ENCODE measurements at regions not wholly inside any gene's neighbourhood (a gene's known extent, or its start where the extent isn't known, plus 50 kb on each side); places are given as distances from the start of the nearest gene placed in this dataset.

- no peak overlapping the region for H3K27ac Mint-ChIP-seq
- no peak for DNase-seq (ENCODE audit: low spot score in 2 of 2, unreplicated experiment in 2 of 2)
- H3K36me3 Mint-ChIP-seq: no peaks in the 10 kb centered on the region
- H3K9me3 Mint-ChIP-seq: peaks cover 16% of the 10 kb centered on the region
- H3K4me3 Mint-ChIP-seq: no peak overlapping the region
- no peak for TF ChIP-seq CTCF (IDR thresholded peaks at IDR 0.05; ENCODE audit: unreplicated experiment)
- peaks cover 10% of the 10 kb centered on the region for H3K4me1 Mint-ChIP-seq
- H3K27me3 Mint-ChIP-seq (ENCODE audit: low read depth): peaks cover 12% of the 10 kb centered on the region
Measured at GRCh38 chr5:174243904-174244303, 198.4 kb downstream of the NSG2 start.

- H3K27me3 Mint-ChIP-seq (ENCODE audit: low read depth): peaks cover 8% of the 10 kb centered on the region
- TF ChIP-seq CTCF (IDR thresholded peaks at IDR 0.05; ENCODE audit: unreplicated experiment): no peak
- H3K4me1 Mint-ChIP-seq: peaks cover 10% of the 10 kb centered on the region
- H3K36me3 Mint-ChIP-seq: no peaks in the 10 kb centered on the region
- H3K9me3 Mint-ChIP-seq: peaks cover 10% of the 10 kb centered on the region
- H3K27ac Mint-ChIP-seq: peak overlapping the region; percentile 22
- DNase-seq (ENCODE audit: low spot score in 2 of 2, unreplicated experiment in 2 of 2): no peak
- H3K4me3 Mint-ChIP-seq: no peak overlapping the region
Measured at GRCh38 chr5:174245516-174246075, 200.1 kb downstream of the NSG2 start.

GRCh38 chr5:174246743-174247142 lies 201.2 kb downstream of the NSG2 start:
- Mint-ChIP-seq H3K4me3 (no peak overlapping the region), H3K4me1 (peaks cover 10% of the 10 kb centered on the region), H3K27ac (no peak overlapping the region), H3K27me3 (ENCODE audit: low read depth) (peaks cover 7% of the 10 kb centered on the region), H3K36me3 (no peaks in the 10 kb centered on the region), H3K9me3 (peaks cover 10% of the 10 kb centered on the region)
- no peak for TF ChIP-seq CTCF (IDR thresholded peaks at IDR 0.05; ENCODE audit: unreplicated experiment)
- no peak for DNase-seq (ENCODE audit: low spot score in 2 of 2, unreplicated experiment in 2 of 2)

GRCh38 chr5:174247301-174247700 lies 201.8 kb downstream of the NSG2 start:
- Mint-ChIP-seq H3K27ac (no peak overlapping the region), H3K9me3 (peaks cover 10% of the 10 kb centered on the region)

GRCh38 chr5:174251305-174252000 lies 205.9 kb downstream of the NSG2 start:
- DNase-seq (ENCODE audit: low spot score in 2 of 2, unreplicated experiment in 2 of 2): no peak
- no peak for TF ChIP-seq CTCF (IDR thresholded peaks at IDR 0.05; ENCODE audit: unreplicated experiment)
- Mint-ChIP-seq H3K9me3 (peaks cover 4% of the 10 kb centered on the region), H3K27me3 (ENCODE audit: low read depth) (peaks cover 19% of the 10 kb centered on the region), H3K4me3 (no peak overlapping the region), H3K4me1 (no peaks in the 10 kb centered on the region), H3K36me3 (no peaks in the 10 kb centered on the region), H3K27ac (no peak overlapping the region)

More at GRCh38 chr5:174247301-174247700, 201.8 kb downstream of the NSG2 start:
- Mint-ChIP-seq H3K4me1 (peaks cover 10% of the 10 kb centered on the region), H3K4me3 (no peak overlapping the region), H3K36me3 (no peaks in the 10 kb centered on the region), H3K27me3 (ENCODE audit: low read depth) (peaks cover 7% of the 10 kb centered on the region)
- no peak for TF ChIP-seq CTCF (IDR thresholded peaks at IDR 0.05; ENCODE audit: unreplicated experiment)
- no peak for DNase-seq (ENCODE audit: low spot score in 2 of 2, unreplicated experiment in 2 of 2)
